AG10803 (cell line): ENCODE measurements at regions not wholly inside any gene's neighbourhood (a gene's known extent, or its start where the extent isn't known, plus 50 kb on each side); places are given as distances from the start of the nearest gene placed in this dataset.

ENCODE experiments used
- DNase-seq: peaks from one replicate; pipeline ENCODE4 v3.0.0; 2010; ENCODE audit warnings: low read depth
- H3K4me3 ChIP-seq: 2 replicates; pipeline ENCODE4 v1.5.1; 2011; ENCODE audit warnings: mild to moderate bottlenecking, low read length, control low read depth
- CTCF ChIP-seq: conservative IDR thresholded peaks from 2 replicates; pipeline ENCODE4 v1.5.1; 2011; ENCODE audit warnings: mild to moderate bottlenecking, low read length, control low read depth, inconsistent platforms

- H3K4me3 ChIP-seq = peak overlapping the region; percentile 63
- peak; percentile 24 for TF ChIP-seq CTCF
These were observed 269.9 kb upstream of the SORL1-AS1 start for GRCh38 chr11:121722431-121723245.

GRCh38 chr11:121721961-121722360 lies 269.2 kb upstream of the SORL1-AS1 start:
- peak overlapping the region; percentile 63 for H3K4me3 ChIP-seq
- no peak for DNase-seq
- no peak for TF ChIP-seq CTCF

More at GRCh38 chr11:121722431-121723245, 269.9 kb upstream of the SORL1-AS1 start:
- DNase-seq = peak; percentile 86

DNA sequence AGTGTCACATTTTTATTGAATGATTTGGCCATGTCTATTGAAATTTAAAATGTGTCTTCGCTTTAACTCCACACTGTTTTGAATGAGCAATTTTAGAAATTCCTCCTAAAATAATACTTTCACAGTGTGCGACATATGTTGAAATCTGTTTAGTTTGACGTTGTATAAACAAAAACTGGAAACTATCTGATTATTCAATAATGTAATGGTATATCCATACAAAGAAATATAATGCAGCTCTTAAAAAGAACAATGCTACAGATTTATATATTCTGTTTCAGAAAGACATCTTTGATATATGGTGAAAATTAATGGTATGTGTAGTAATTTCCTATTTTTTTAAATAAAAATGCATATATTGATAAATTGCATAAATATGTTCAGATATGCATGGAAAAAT lies 268.7 kb upstream of the SORL1-AS1 start:
- H3K4me3 ChIP-seq = no peak overlapping the region
- TF ChIP-seq CTCF = no peak
- no peak for DNase-seq

- peak; percentile 33 for DNase-seq
- no peak for TF ChIP-seq CTCF
- H3K4me3 ChIP-seq = no peak overlapping the region
These were observed 264.5 kb upstream of the SORL1-AS1 start for GRCh38 chr11:121717296-121717695.

DNA sequence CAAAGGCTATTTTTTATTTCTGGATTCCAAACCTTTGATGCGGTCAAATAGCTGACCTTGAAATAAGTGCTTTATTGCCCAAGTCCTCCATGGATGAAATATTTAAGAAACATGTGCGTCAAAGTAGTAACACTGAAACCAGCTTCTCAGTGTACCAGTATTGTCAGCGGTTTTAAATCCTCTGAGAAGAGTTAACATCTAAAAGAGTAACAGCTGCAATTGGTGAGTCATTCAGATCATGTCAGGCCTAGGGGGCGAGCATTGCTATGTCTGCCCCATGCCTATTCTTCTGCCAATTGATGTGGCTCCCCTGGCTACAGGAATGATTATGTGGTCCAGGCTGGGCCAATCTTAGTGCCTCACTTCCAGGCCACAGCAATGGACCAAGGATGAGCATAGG lies 263.3 kb upstream of the SORL1-AS1 start:
- TF ChIP-seq CTCF = peak; percentile 1; the same call in 1 of the 2 replicates
- DNase-seq = peak; percentile 80
- no peak overlapping the region for H3K4me3 ChIP-seq

DNA sequence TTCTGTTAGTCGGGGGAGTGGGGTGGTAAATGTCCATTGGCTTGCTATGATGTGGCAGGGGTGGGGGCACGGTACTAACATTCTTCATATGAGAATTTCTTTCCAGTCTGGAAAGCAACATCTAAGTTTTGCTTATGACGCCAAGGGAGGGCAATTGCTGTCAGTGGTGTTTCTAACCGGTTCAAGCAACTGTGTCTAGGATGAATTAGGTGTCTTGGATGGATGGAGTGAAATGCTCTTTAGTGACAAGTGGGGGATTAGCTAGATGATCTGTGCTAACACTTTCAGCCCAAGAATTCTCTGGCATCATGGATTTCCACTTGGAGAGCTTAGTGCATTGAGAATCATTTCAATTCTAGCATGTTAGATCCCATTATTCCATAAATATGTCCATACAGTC lies 262.6 kb upstream of the SORL1-AS1 start:
- DNase-seq = peak; percentile 49
- TF ChIP-seq CTCF = no peak
- H3K4me3 ChIP-seq = no peak overlapping the region

GRCh38 chr11:121714351-121714750 lies 261.6 kb upstream of the SORL1-AS1 start:
- no peak for TF ChIP-seq CTCF
- no peak for DNase-seq
- H3K4me3 ChIP-seq = no peak overlapping the region
